HFF-Myc (cell line): ENCODE measurements at regions not wholly inside any gene's neighbourhood (a gene's known extent, or its start where the extent isn't known, plus 50 kb on each side); places are given as distances from the start of the nearest gene placed in this dataset.

Experiments
- DNase-seq: peaks from one replicate; pipeline ENCODE4 v3.0.0-alpha.2; 2011; ENCODE audit warnings: low read depth; ENCODE audit errors: extremely low read depth
- H3K4me3 ChIP-seq: replicated peaks from 2 replicates; pipeline ENCODE4 v1.5.1; 2011; ENCODE audit warnings: low read depth, mild to moderate bottlenecking, control low read depth, low read length
- TF ChIP-seq, protein P1 (sequence below): IDR thresholded peaks from 2 replicates; pipeline ENCODE4 v1.5.1; 2012; ENCODE audit warnings: mild to moderate bottlenecking, low read depth, low read length, control low read depth; ENCODE audit errors: missing control alignments

DNA sequence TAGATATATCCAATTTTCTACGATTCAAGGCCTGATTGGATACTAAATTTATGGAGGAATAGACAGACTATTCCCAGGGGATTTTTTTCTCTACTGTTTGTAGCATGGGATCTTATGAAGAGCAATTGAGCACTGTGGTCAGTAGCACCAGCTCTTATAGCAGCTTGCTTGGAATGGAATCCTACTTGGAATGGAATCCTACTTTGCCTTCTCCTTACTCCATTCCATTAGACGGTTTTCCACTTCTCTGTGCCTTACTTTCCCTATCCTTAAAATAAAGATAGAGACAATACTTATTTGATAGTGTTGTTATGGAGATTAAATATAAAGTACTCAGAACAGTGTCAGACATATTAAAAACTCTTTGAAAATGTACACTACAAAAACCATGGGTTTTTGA is 133.5 kb downstream of the BTC start:
- H3K4me3 ChIP-seq = no peak overlapping the region
- DNase-seq = no peak
- TF ChIP-seq, protein P1, sequence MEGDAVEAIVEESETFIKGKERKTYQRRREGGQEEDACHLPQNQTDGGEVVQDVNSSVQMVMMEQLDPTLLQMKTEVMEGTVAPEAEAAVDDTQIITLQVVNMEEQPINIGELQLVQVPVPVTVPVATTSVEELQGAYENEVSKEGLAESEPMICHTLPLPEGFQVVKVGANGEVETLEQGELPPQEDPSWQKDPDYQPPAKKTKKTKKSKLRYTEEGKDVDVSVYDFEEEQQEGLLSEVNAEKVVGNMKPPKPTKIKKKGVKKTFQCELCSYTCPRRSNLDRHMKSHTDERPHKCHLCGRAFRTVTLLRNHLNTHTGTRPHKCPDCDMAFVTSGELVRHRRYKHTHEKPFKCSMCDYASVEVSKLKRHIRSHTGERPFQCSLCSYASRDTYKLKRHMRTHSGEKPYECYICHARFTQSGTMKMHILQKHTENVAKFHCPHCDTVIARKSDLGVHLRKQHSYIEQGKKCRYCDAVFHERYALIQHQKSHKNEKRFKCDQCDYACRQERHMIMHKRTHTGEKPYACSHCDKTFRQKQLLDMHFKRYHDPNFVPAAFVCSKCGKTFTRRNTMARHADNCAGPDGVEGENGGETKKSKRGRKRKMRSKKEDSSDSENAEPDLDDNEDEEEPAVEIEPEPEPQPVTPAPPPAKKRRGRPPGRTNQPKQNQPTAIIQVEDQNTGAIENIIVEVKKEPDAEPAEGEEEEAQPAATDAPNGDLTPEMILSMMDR = no peak

DNA sequence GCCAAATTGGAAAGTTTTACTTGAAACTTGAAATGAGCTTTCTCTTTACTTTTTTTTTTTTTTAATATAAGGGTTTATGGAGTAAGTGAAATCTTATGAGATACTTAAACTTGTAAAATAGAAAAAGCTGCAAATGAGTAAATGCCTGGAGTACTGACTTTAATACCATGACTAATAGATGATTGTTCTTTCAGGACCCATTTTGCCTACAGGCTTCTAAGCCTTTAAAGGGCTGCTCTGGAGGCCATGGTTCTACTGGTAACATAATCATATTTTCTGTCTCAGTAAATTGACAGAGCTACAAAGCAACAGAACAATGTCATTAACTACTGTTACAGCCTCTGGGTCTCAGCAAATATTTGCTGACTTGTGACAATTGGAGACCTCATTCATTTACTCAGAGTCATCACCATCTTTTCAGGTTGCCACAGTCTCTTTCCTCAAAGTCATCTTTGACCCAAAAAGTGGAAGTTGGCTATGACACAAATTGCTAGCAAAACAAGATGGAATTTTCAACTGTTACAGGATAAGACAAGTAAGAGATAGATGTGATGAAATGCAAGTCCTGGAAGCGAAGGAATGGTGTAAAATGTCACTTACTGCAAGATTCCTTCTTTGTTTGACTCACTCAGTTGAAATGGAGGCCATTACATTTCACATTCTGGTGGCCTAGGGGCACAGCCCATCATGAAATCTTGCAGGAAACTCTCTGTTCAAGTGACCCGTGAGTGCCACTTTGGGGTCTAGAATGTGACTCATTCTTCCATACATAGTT is 132.7 kb downstream of the BTC start:
- H3K4me3 ChIP-seq = no peak overlapping the region
- no peak for DNase-seq
- TF ChIP-seq, protein P1 = no peak

DNA sequence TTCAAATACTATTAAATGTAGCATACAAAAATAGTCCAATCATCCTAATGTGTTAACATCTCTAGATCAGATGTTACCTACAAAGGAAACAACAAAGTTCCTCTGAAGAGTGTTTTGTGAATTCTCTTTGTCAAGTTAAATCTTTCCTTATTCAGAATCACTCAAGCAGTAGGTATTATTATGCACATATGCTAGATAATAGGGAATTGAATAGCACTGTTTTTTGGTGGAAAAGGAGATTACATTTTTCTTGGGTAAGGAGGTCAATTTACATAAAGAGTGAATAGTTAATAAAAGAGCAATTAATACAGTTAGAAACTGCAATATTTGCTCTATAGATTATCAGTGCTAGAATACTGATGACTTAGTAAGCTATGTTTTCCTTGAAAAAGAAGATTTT is 130.7 kb downstream of the BTC start:
- DNase-seq = no peak
- TF ChIP-seq, protein P1 = no peak
- H3K4me3 ChIP-seq = no peak overlapping the region

DNA sequence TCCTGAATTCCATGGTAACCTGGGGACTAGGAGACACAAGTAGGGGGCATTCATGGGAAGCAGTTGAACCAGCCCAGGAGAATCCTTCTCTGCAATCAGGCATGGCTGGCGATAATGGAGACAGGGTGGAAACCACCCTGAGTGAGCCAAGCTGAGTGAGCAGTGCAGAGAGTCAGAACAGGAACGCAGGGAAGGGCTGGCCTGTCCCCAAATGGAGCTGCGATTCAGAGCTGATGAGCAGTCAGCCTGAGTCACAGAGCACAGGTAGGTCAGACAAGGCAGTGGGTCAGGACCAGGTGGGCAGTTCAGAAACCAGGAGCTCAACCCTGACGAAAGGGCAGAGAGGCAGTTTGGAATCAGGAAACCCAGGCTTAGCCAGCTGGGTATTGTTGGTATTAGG is 129.0 kb downstream of the BTC start:
- H3K4me3 ChIP-seq = no peak overlapping the region
- DNase-seq = no peak
- TF ChIP-seq, protein P1 = no peak

DNA sequence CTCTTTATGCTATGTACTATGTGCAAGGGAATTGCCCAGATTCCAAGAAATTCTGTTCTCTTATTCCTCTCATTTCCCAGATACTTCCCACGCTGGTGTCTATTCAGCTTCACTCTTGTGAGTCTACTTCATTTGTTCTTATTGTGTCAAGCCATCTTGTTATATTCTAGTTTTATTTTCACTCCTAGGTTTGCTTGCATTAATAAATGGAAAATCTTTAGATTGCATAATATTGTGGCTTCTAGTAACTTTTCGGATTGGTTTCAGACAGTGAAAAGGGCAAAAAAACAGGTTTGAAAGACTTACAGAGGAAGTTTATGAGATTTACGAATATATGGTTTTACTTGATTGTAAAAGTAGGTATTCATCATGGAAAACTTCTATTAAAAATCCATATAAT is 128.4 kb downstream of the BTC start:
- TF ChIP-seq, protein P1 = no peak
- no peak for DNase-seq

DNA sequence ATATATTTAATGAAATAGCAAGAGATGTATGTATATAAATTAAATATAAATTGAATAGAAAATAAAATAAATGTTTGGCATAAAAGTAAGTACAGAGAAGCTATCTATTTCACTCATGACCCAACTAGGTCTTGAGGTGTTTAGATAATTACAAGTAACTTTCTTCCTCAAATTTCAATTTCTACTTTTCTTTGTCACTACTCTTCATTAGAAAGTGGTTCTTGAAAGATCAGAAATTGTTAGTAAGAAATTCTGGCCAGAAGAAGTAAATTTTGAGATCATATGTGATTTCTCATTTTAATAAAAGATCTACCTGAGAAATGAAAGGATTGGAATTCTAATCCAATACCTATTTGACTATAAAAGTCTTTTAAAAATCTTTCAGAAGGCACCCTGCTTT is 126.9 kb downstream of the BTC start:
- H3K4me3 ChIP-seq = no peak overlapping the region
- TF ChIP-seq, protein P1 = no peak

More for the DNA sequence above, 128.4 kb downstream of the BTC start:
- H3K4me3 ChIP-seq = no peak overlapping the region

DNA sequence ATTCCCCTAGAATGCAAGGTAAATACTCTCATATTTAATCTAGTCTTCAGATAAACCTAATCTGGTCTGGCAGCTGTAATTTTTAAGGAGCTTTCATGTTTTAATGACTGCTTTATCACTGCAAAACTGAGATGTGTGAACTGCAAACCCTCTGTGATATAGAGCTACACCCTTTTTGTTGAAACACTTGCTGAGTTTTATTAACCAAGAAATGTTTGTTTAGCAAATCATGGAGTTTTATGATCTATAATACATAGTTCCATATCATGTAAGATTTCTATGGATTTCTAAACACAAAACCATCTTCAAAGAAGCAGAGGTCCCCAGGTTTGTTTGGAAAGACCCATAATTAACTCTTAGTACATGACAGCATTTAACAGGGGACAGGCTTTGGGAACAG is 126.4 kb downstream of the BTC start:
- no peak for DNase-seq
- TF ChIP-seq, protein P1 = no peak

More for the DNA sequence above, 126.9 kb downstream of the BTC start:
- DNase-seq = no peak

More for the DNA sequence above, 126.4 kb downstream of the BTC start:
- H3K4me3 ChIP-seq = no peak overlapping the region
